ENCODE measurements at regions not wholly inside any gene's neighbourhood (a gene's known extent, or its start where the extent isn't known, plus 50 kb on each side); places are given as distances from the start of the nearest gene placed in this dataset.

DNA sequence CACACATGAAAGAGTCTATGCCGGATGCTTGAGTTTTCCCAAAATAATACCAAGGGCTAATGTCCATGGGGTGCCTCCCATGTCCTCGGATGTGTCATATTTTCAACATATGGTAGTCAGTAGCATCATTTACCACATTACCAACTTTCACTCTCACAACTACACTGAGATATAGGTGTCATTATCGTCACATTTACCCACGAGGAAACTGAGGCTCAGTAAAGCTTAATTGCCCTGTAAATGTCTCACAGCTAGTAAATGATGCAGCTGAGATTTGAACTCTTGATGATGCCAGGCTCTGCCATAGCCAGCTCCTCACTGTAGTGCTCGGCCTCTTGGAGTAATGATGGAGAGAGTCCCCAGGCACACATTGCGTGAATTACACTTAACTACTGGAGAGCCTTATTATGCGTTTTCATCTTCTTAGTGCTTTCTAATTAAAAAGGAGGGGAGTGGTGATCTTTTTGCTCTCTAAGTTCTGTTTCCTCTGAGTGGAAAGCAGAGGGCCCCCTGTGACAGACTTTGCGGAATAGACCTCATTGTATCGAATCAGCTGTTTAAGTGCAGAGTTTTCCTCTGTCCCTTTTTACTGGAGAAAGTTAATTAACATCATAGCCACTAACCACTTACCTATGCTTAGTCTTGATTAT, 142.0 kb upstream of the SLCO3A1 start:
- no peak for TF ChIP-seq TAF1 (IDR thresholded peaks at IDR 0.05; ENCODE audit: low read depth)
- no peak for TF ChIP-seq EP300 (IDR thresholded peaks at IDR 0.05; ENCODE audit: borderline replicate concordance)
- no peak for TF ChIP-seq TEAD4 (IDR thresholded peaks at IDR 0.05)
- no peak for TF ChIP-seq RAD21 (IDR thresholded peaks at IDR 0.05; ENCODE audit: low read depth)
- TF ChIP-seq, protein P1, sequence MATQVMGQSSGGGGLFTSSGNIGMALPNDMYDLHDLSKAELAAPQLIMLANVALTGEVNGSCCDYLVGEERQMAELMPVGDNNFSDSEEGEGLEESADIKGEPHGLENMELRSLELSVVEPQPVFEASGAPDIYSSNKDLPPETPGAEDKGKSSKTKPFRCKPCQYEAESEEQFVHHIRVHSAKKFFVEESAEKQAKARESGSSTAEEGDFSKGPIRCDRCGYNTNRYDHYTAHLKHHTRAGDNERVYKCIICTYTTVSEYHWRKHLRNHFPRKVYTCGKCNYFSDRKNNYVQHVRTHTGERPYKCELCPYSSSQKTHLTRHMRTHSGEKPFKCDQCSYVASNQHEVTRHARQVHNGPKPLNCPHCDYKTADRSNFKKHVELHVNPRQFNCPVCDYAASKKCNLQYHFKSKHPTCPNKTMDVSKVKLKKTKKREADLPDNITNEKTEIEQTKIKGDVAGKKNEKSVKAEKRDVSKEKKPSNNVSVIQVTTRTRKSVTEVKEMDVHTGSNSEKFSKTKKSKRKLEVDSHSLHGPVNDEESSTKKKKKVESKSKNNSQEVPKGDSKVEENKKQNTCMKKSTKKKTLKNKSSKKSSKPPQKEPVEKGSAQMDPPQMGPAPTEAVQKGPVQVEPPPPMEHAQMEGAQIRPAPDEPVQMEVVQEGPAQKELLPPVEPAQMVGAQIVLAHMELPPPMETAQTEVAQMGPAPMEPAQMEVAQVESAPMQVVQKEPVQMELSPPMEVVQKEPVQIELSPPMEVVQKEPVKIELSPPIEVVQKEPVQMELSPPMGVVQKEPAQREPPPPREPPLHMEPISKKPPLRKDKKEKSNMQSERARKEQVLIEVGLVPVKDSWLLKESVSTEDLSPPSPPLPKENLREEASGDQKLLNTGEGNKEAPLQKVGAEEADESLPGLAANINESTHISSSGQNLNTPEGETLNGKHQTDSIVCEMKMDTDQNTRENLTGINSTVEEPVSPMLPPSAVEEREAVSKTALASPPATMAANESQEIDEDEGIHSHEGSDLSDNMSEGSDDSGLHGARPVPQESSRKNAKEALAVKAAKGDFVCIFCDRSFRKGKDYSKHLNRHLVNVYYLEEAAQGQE (IDR thresholded peaks at IDR 0.05; ENCODE audit: low read depth) = no peak
- TF ChIP-seq, protein P2, sequence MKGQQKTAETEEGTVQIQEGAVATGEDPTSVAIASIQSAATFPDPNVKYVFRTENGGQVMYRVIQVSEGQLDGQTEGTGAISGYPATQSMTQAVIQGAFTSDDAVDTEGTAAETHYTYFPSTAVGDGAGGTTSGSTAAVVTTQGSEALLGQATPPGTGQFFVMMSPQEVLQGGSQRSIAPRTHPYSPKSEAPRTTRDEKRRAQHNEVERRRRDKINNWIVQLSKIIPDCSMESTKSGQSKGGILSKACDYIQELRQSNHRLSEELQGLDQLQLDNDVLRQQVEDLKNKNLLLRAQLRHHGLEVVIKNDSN (IDR thresholded peaks at IDR 0.05) = no peak
- no peak for TF ChIP-seq FOXM1 (IDR thresholded peaks at IDR 0.05; ENCODE audit: borderline replicate concordance, low read depth)
- no peak for TF ChIP-seq YY1 (IDR thresholded peaks at IDR 0.05; ENCODE audit: low read depth)
- no peak for TF ChIP-seq CEBPB (IDR thresholded peaks at IDR 0.05)
- TF ChIP-seq CREB1 (IDR thresholded peaks at IDR 0.05; ENCODE audit: low read depth) = no peak
